Ovary (tissue), 7 donors: ENCODE measurements at regions not wholly inside any gene's neighbourhood (a gene's known extent, or its start where the extent isn't known, plus 50 kb on each side); places are given as distances from the start of the nearest gene placed in this dataset.

Source experiments
- DNase-seq, 5 donors: peaks; one replicate each; pipeline ENCODE4 v3.0.0-alpha.2; 2019 to 2020
- H3K27ac ChIP-seq, 2 donors: fragments of 200-600 bp; one replicate each; pipeline versions ENCODE4 v1.5.1 to v1.8.0; 2019 to 2022
- H3K27me3 ChIP-seq: fragments of 200-600 bp; one replicate; pipeline ENCODE4 v1.8.0; 2022
- H3K36me3 ChIP-seq: fragments of 200-600 bp; sonication (generic); one replicate; pipeline ENCODE4 v1.5.1; 2019
- H3K4me1 ChIP-seq: one replicate; pipeline ENCODE4 v1.8.1; 2013; ENCODE audit warnings: mild to moderate bottlenecking, moderate library complexity; ENCODE audit not compliant: insufficient read depth
- H3K4me3 ChIP-seq: fragments of 200-600 bp; sonication (generic); one replicate; pipeline ENCODE4 v1.5.1; 2017
- H3K9me3 ChIP-seq, 2 donors: fragments of 200-600 bp in 1 of 2; sonication (generic) in 1 of 2; one replicate each; pipeline versions ENCODE4 v1.5.1 to v1.8.1; 2013 to 2019; ENCODE audit warnings: mild to moderate bottlenecking in 1 of 2, moderate library complexity in 1 of 2
- CTCF ChIP-seq, 3 donors: fragments of 450-650 bp in 2 of 3; fragments of 200-600 bp in 1 of 3; IDR thresholded peaks; one replicate each; pipeline versions ENCODE4 v1.5.1 to v1.8.0; 2016 to 2022; ENCODE audit warnings: antibody characterized with exemption in 3 of 3, mild to moderate bottlenecking in 1 of 3
- EP300 ChIP-seq: sonication (generic); formaldehyde crosslinking; IDR thresholded peaks from one replicate; pipeline ENCODE4 v1.6.1; 2017; ENCODE audit warnings: antibody characterized with exemption
- POLR2A ChIP-seq: fragments of 450-650 bp; IDR thresholded peaks from one replicate; pipeline ENCODE4 v1.6.1; 2017; ENCODE audit warnings: antibody characterized with exemption, mild to moderate bottlenecking, moderate library complexity
- WGBS, 3 donors: extraction: QIAGEN DNeasy Blood & Tissue Kit in 1 of 3; methylation state at CpG; one replicate each; pipeline versions ENCODE4 v1.1.5 to v1.1.7; 2013 to 2017; 5-methylcytosine and 5-hydroxymethylcytosine counted together
- intact Hi-C, 4 donors: fragments of 100-400 bp; cut with DNase I; formaldehyde crosslinking; loops; one replicate each; pipeline versions ENCODE4 v1.11.0 to v1.15.1; 2022 to 2023
- donor health status: DM: no; HTN: no; CAD: no; lungs with moderate emphysema.
- donor health status: DM: no; HTN: no; CAD: no.
- donor health status: Bipolar disorder and iron deficiency.
- donor health status: DM: no; HTN: no; CAD: no.
- donor health status: DM: yes; HTN: yes; CAD: no.

GRCh38 chr13:44307844-44308243, 65.8 kb upstream of the SERP2 start:
- intact Hi-C loops = no loop called here
- TF ChIP-seq CTCF (IDR thresholded peaks at IDR 0.05) = no peak
- no peak for TF ChIP-seq POLR2A
- no peak for TF ChIP-seq EP300
- H3K4me1 ChIP-seq = peaks cover 13% of the 10 kb centered on the region

GRCh38 chr13:44308352-44308751, 65.3 kb upstream of the SERP2 start:
- Histone ChIP-seq H3K27ac (no peak overlapping the region), H3K4me1 (peaks cover 11% of the 10 kb centered on the region), H3K4me3 (no peak overlapping the region), H3K27me3 (no peaks in the 10 kb centered on the region), H3K9me3 (no peaks in the 10 kb centered on the region), H3K36me3 (no peaks in the 10 kb centered on the region)
- WGBS, 3 donors = 88 to 98% (median 96%) methylated on average over 3 of the region's 3 CpGs
- DNase-seq = no peak
- intact Hi-C loops = no loop called here
- TF ChIP-seq CTCF (IDR thresholded peaks at IDR 0.05) = no peak
- TF ChIP-seq POLR2A = no peak
- no peak for TF ChIP-seq EP300

More at GRCh38 chr13:44307844-44308243, 65.8 kb upstream of the SERP2 start:
- H3K4me3 ChIP-seq = no peak overlapping the region
- no peaks in the 10 kb centered on the region for H3K9me3 ChIP-seq
- H3K27me3 ChIP-seq = no peaks in the 10 kb centered on the region
- H3K36me3 ChIP-seq = no peaks in the 10 kb centered on the region
- no peak for DNase-seq
- peak overlapping the region in 1 of 2 donors; percentile 2 for H3K27ac ChIP-seq
- whole genome bisulfite sequencing, 3 donors = 82 to 95% (median 84%) methylated on average over 2 of the region's 2 CpGs

GRCh38 chr13:44309794-44310757, 63.5 kb upstream of the SERP2 start:
- H3K27ac ChIP-seq = no peak overlapping the region
- TF ChIP-seq CTCF (IDR thresholded peaks at IDR 0.05) = no peak
- TF ChIP-seq POLR2A = no peak
- no peak for TF ChIP-seq EP300
- peaks cover 11% of the 10 kb centered on the region for H3K4me1 ChIP-seq
- no peak overlapping the region for H3K4me3 ChIP-seq
- H3K36me3 ChIP-seq = no peaks in the 10 kb centered on the region
- 81 to 87% (median 83%) methylated on average over 15 of the region's 15 CpGs for WGBS, 3 donors
- H3K27me3 ChIP-seq = no peaks in the 10 kb centered on the region
- intact Hi-C loops = no loop called here
- DNase-seq = no peak
- H3K9me3 ChIP-seq = no peaks in the 10 kb centered on the region

- no peak overlapping the region for H3K4me3 ChIP-seq
- 69 to 80% (median 76%) methylated on average over 8 of the region's 8 CpGs for WGBS, 3 donors
- no peak overlapping the region for H3K27ac ChIP-seq
- no peaks in the 10 kb centered on the region for H3K9me3 ChIP-seq
- H3K27me3 ChIP-seq = no peaks in the 10 kb centered on the region
- no peaks in the 10 kb centered on the region for H3K36me3 ChIP-seq
- no peak for TF ChIP-seq POLR2A
- TF ChIP-seq CTCF (IDR thresholded peaks at IDR 0.05) = no peak
- no peak for TF ChIP-seq EP300
- no peak for DNase-seq
- H3K4me1 ChIP-seq = peaks cover 6% of the 10 kb centered on the region
- intact Hi-C loops = no loop called here
Observed at GRCh38 chr13:44311011-44311780, 62.4 kb upstream of the SERP2 start.
